HEK293 (cell line): ENCODE measurements at regions not wholly inside any gene's neighbourhood (a gene's known extent, or its start where the extent isn't known, plus 50 kb on each side); places are given as distances from the start of the nearest gene placed in this dataset.

Experiments used
- ATF2 ChIP-seq: fragments of 450-650 bp; formaldehyde crosslinking; IDR thresholded peaks from 2 replicates; pipeline ENCODE4 v1.5.1; 2016; ENCODE audit warnings: missing biosample characterization, missing genetic modification characterization, low read depth
- CTCF ChIP-seq: fragments of 450-650 bp; formaldehyde crosslinking; IDR thresholded peaks from 2 replicates; pipeline ENCODE4 v1.5.1; 2016; ENCODE audit warnings: missing biosample characterization, missing genetic modification characterization
- ZBTB17 ChIP-seq: fragments of 450-650 bp; formaldehyde crosslinking; IDR thresholded peaks from 2 replicates; pipeline ENCODE4 v1.5.1; 2016; ENCODE audit warnings: missing biosample characterization, missing genetic modification characterization
- ZNF558 ChIP-seq: fragments of 450-650 bp; formaldehyde crosslinking; IDR thresholded peaks from 2 replicates; pipeline ENCODE4 v1.5.1; 2016; ENCODE audit warnings: missing biosample characterization, missing genetic modification characterization

- no peak for TF ChIP-seq ATF2 (tag by site-specific recombination)
- TF ChIP-seq CTCF (tag by site-specific recombination) = no peak
- TF ChIP-seq ZBTB17 (tag by site-specific recombination) = no peak
- no peak for TF ChIP-seq ZNF558 (tag by site-specific recombination)
Measured at GRCh38 chr6:169969372-169970099, 218.1 kb downstream of the ERMARD start.
